ENCODE measurements at regions not wholly inside any gene's neighbourhood (a gene's known extent, or its start where the extent isn't known, plus 50 kb on each side); places are given as distances from the start of the nearest gene placed in this dataset.
"Not testable (repeated sequence)": the region's sequence is repeated elsewhere in the genome, so short reads cannot be mapped to it uniquely, and the experiment has no call there.

DNA sequence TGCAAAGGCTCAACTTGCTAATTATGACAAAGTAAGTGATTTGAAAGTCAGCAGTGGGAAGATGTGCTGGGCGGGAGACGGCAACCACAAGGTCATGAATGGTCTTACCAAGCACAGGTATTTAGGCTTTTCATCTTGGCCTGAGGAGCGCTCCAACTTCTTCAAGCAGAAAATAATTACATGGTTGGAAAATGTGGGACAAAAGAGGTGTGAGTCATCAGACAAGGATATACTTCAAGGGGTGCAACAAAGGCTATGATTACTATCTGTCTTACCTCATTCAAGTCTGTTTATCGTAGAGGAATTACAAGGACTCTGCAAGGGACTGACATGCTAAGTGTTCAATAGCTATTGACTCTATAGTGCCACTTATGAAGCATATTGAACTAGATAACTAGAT lies 2005.7 kb downstream of the MRPL39 start:
- DNase-seq (ENCODE audit: low read depth): no peak

- no peak for DNase-seq (ENCODE audit: low read depth)
Observed at GRCh38 chr21:23593582-23593981, 2013.7 kb downstream of the MRPL39 start.

DNA sequence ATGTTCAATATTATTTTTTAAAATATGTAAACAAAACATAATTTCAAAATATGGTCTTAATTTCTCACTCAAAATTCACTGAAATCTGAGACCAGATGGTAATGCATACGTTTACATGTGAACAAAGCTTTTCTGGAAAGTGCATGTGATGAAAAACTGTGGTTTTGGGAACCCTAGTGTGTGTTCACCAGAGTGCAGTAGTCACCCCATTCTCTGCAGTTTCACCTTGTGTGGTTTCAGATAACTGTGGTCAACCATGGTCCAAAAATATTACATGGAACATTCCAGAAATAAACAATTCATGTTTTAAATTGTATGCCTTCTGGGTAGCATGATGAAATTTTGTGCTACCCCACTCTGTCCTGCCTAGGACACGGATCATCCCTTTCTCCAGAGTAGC lies 2021.9 kb downstream of the MRPL39 start:
- DNase-seq (ENCODE audit: low read depth): no peak

DNA sequence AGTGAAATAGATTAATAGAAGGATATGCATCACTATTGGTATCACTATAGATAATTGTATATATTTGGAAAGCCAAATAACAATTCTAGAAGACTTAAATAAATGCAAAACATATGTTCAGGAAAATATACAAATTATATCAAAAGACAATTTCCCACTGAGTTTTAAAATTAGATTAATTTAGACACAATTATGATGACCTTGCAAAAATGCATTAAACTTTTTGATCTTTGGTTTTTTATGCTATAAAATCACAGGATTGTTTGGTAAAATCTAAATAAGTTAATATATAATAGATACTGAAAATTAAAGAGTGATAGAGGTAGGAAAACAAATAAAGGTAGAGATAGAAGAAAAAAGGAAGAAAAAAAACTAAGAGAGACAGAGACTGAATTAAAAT lies 2027.7 kb downstream of the MRPL39 start:
- DNase-seq (ENCODE audit: low read depth): no peak

- no peak for DNase-seq (ENCODE audit: low read depth)
Observed at GRCh38 chr21:23578027-23578426, 2029.3 kb downstream of the MRPL39 start.

DNA sequence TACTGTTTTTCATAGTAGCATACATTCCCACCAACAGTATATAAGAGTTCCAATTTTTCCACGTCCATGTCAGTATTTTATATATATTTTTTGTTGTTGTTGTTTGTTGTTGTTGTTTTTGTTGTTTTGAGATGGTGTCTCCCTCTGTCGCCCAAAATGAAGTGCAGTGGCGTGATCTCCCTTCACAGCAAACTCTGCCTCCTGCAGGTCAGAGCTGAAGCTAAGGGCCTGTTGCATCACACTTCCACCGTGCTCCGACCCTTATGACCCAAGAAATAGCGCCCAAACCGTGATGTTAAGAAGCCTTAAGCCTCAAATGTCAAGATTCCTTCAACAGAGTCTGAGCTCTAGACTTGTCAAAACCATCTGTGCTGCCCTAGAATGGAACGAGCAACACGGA lies 2032.3 kb downstream of the MRPL39 start:
- DNase-seq (ENCODE audit: low read depth): no peak

GRCh38 chr21:23548924-23549323 lies 2058.4 kb downstream of the MRPL39 start:
- DNase-seq (ENCODE audit: low read depth): not testable (repeated sequence)

GRCh38 chr21:23543333-23543732 lies 2063.9 kb downstream of the MRPL39 start:
- no peak for DNase-seq (ENCODE audit: low read depth)

DNA sequence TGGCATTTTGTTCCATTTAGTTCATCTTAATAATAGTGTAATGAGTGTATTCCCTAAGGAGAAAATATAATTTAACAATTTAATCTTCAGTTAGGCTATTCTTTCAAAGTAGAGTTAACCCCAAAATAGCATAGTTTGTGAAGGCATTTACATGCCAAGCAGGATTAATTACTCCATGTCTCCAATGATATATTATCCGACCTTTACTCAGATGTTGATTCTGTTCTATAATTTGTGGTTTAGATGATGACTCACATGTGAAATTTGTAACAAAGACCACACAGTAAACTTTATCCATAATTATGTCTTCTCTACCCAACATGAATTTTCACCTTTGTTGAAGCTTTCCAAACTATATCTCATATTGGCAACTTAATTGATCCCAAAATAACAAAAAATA lies 2065.2 kb downstream of the MRPL39 start:
- no peak for DNase-seq (ENCODE audit: low read depth)

GRCh38 chr21:23541571-23541970 lies 2065.7 kb downstream of the MRPL39 start:
- DNase-seq (ENCODE audit: low read depth): no peak

GRCh38 chr21:23534850-23535249 lies 2072.4 kb downstream of the MRPL39 start:
- no peak for DNase-seq (ENCODE audit: low read depth)

DNA sequence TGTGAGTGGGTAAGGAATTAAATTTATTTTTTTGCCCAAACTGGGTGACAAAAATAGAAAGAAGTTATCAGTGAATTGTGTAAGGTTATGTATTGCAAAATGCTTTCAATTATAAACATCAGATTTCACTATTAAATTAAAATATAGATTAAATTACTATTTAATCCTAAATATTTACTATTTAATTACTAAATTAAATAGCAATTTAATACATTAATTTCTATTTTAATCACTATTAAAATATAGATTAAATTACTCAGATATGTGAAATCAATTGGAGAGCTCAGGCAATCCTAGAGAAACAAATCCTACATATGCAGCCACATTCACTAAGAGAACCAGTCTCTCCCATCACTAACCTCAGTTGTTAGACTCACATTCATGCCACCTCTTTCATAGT lies 2075.8 kb downstream of the MRPL39 start:
- DNase-seq (ENCODE audit: low read depth): no peak

- DNase-seq (ENCODE audit: low read depth): no peak
Observed at GRCh38 chr21:23524685-23525084, 2082.6 kb downstream of the MRPL39 start.

- DNase-seq (ENCODE audit: low read depth): no peak
Observed at GRCh38 chr21:23522751-23523150, 2084.5 kb downstream of the MRPL39 start.

DNA sequence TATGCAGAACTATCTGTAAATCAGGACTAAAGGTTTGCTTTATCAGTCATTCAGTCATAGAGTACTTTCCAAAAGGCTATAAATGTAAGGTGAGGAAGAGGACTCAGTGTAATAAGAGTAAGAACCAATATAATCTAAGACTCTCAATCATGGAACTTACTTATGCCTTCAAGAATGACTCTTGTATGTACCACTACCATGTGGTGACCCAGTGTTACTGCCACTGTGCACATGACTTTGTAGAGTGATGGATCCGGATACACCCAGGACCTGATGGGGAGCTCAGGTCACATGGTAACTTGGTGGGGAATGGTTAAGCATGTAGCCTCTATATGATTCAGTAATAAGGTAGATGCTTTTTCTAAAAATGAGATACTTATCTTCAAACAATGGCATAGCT lies 2099.8 kb downstream of the MRPL39 start:
- DNase-seq (ENCODE audit: low read depth): no peak

GRCh38 chr21:23496729-23497128 lies 2110.6 kb downstream of the MRPL39 start:
- no peak for DNase-seq (ENCODE audit: low read depth)

- no peak for DNase-seq (ENCODE audit: low read depth)
Observed at GRCh38 chr21:23488245-23488644, 2119.0 kb downstream of the MRPL39 start.

DNA sequence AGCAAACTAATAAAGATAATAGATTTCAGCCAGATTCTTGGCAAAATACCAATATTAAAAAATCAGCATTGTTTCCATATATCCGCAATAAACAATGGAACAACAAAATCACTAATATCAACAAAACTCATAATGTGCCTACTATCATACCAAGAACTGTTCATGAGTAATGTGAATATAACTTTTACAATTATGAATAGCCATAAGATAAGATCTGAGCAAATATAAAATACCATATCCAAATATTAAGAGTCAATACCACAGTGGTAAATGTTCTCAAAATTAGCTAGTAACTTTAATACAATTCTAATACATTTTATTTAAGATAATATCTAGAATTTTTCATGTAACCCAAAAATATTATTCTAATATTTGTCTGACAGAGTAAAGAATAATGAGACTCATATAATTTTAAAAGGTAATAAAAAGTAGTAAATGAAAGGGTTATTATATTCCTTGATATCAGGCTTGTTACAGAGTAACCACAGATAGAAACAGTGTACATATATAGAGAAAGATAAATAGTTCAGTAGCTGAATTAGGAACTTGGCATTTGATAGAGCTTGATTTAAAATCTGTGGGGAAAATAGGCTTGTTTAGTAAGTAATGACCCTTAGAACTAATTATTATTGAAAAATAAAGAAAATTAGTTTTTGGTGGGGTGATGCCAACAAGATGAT lies 2126.6 kb downstream of the MRPL39 start:
- no peak for DNase-seq (ENCODE audit: low read depth)

DNA sequence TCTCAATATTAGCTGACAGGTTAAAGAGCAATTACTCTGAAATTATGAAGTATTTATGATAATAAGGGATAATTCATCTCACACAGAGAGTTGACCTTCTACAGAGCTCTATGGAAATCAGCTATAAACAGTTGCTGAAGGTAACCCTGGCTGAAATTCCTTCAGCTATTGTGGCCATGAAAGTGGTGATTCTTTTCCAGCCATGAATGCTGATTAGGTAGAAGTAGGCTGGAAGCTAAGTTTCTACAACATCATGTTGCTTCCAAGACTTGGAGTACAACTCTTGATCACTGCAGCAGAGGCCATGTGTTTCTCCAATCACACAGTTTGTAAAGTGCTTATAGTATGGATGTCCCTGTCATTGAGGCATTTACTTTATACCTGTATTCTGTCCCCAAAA lies 2128.9 kb downstream of the MRPL39 start:
- DNase-seq (ENCODE audit: low read depth): no peak

- DNase-seq (ENCODE audit: low read depth): no peak
Observed at GRCh38 chr21:23475281-23476219, 2131.7 kb downstream of the MRPL39 start.

GRCh38 chr21:23471877-23472276 lies 2135.4 kb downstream of the MRPL39 start:
- no peak for DNase-seq (ENCODE audit: low read depth)

GRCh38 chr21:23463365-23463764 lies 2143.9 kb downstream of the MRPL39 start:
- DNase-seq (ENCODE audit: low read depth): no peak

DNA sequence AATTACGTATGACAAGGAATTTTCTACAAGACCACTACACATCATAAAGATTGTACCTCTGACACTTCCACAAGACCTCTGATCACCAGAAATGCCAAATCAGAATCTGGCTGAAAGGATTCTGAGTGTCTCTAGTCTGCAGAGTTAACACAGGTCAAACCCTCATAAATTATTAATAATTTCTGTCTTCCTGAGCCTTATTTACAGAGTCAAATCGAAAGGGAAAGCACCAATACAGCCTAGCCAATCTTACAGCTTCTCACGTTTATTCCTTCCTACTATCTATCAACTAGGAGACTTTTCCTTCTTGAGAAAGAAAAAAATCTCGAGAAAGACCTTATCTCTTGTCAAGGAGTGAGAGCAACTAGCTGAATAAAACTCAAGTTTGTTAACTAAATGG lies 2151.6 kb downstream of the MRPL39 start:
- no peak for DNase-seq (ENCODE audit: low read depth)
